NB4 (cell line): ENCODE measurements at regions not wholly inside any gene's neighbourhood (a gene's known extent, or its start where the extent isn't known, plus 50 kb on each side); places are given as distances from the start of the nearest gene placed in this dataset.

ENCODE experiments used
- MYC ChIP-seq: IDR thresholded peaks from 2 replicates; pipeline ENCODE4 v1.6.1; 2011; ENCODE audit warnings: low read depth, low read length
- POLR2A ChIP-seq: IDR thresholded peaks from 2 replicates; pipeline ENCODE4 v1.6.1; 2011; ENCODE audit warnings: mild to moderate bottlenecking; ENCODE audit not compliant: insufficient read length; ENCODE audit errors: extremely low read depth
- TF ChIP-seq, protein P1 (sequence below): IDR thresholded peaks from one replicate; pipeline ENCODE4 v1.5.1; 2012; ENCODE audit warnings: low read depth, low read length
- TF ChIP-seq, protein P2 (sequence below): IDR thresholded peaks from 2 replicates; pipeline ENCODE4 v1.6.1; 2011; ENCODE audit warnings: low read depth, low read length

DNA sequence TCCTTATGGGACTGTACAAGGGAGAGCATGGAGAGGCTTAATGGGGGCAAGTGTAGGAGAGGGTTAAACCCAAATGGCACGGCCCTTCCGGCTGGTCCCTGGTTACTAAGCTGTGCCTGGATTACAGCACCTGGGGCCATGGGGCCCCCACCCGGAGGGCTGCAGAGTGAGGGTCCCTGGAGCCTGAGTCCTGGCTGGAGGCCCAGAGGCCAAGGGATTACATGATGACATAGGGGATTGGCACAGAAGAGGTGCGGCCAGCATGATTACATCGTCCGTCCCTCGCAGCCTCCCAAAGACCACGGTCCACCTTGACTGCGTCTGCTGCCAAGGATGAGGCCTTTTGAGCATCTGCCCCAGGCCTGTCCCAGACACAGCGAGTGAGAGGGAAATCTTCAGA is 149.4 kb downstream of the URI1 start:
- TF ChIP-seq POLR2A: no peak
- TF ChIP-seq, protein P1, sequence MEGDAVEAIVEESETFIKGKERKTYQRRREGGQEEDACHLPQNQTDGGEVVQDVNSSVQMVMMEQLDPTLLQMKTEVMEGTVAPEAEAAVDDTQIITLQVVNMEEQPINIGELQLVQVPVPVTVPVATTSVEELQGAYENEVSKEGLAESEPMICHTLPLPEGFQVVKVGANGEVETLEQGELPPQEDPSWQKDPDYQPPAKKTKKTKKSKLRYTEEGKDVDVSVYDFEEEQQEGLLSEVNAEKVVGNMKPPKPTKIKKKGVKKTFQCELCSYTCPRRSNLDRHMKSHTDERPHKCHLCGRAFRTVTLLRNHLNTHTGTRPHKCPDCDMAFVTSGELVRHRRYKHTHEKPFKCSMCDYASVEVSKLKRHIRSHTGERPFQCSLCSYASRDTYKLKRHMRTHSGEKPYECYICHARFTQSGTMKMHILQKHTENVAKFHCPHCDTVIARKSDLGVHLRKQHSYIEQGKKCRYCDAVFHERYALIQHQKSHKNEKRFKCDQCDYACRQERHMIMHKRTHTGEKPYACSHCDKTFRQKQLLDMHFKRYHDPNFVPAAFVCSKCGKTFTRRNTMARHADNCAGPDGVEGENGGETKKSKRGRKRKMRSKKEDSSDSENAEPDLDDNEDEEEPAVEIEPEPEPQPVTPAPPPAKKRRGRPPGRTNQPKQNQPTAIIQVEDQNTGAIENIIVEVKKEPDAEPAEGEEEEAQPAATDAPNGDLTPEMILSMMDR: no peak
- TF ChIP-seq MYC: no peak
- TF ChIP-seq, protein P2, sequence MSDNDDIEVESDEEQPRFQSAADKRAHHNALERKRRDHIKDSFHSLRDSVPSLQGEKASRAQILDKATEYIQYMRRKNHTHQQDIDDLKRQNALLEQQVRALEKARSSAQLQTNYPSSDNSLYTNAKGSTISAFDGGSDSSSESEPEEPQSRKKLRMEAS: no peak
